K562 (cell line): ENCODE measurements at regions not wholly inside any gene's neighbourhood (a gene's known extent, or its start where the extent isn't known, plus 50 kb on each side); places are given as distances from the start of the nearest gene placed in this dataset.

Experiments used
- ATAC-seq: fragments of 200-7000 bp; cut with Tn5 transposase; 3 replicates; pipeline ENCODE4 v1.9.1; 2020; ENCODE audit warnings: moderate library complexity
- BruUV-seq: library from RNA; stranded (reverse); fragments of 400-500 nt; replicated peaks from 2 replicates; lab custom pipeline; 2021; lab: Mats Ljungman, UMichigan
- CTCF ChIA-PET: fragments of 300-600 bp; formaldehyde crosslinking; extraction: SDS; loops from one replicate; lab custom pipeline; 2021; ENCODE audit warnings: low intra/inter-chr PET ratio; lab: Yijun Ruan, JAX
- POLR2A ChIA-PET: fragments of 300-600, 350-650 bp; sonication (Branson Sonifier 250); formaldehyde crosslinking; extraction: SDS; loops from one replicate; lab custom pipeline; 2021; ENCODE audit warnings: antibody characterized with exemption, inconsistent platforms; lab: Yijun Ruan, JAX
- DNase-seq, 4 experiments: peaks; one replicate each; pipeline versions ENCODE4 v3.0.0 to v3.0.0-alpha.2; 2011 to 2018; ENCODE audit warnings: low spot score in 3 of 4, mixed read lengths in 3 of 4; ENCODE audit errors: extremely low read depth in 1 of 4
- FAIRE-seq: peaks from 2 replicates; lab custom pipeline; 2011; peaks lifted over from hg19 to GRCh38; lab: Jason Lieb, UNC
- H2AFZ ChIP-seq: 2 replicates; pipeline ENCODE4 v1.6.0; 2011; ENCODE audit warnings: low read depth, low read length, control low read depth, inconsistent platforms
- H3K27ac ChIP-seq: fragments of 200-600 bp; 3 replicates; pipeline ENCODE4 v1.8.0; 2011; ENCODE audit warnings: low read depth, mild to moderate bottlenecking, control low read depth, inconsistent platforms, low read length, moderate library complexity, mixed read lengths; ENCODE audit errors: extremely low read depth
- H3K27me3 ChIP-seq, 2 experiments: fragments of 300-600 bp in 1 of 2; 2 replicates in 1 of 2; 3 replicates in 1 of 2; pipeline versions ENCODE4 v1.6.0 to v1.8.0; 2011; ENCODE audit warnings: inconsistent platforms in 2 of 2, low read length in 2 of 2, mild to moderate bottlenecking in 1 of 2, mixed read lengths in 1 of 2, moderate library complexity in 1 of 2; ENCODE audit not compliant: control insufficient read depth in 2 of 2, insufficient read depth in 2 of 2
- H3K36me3 ChIP-seq: fragments of 300-600 bp; 3 replicates; pipeline ENCODE4 v1.8.0; 2011; ENCODE audit warnings: mild to moderate bottlenecking, low read length, inconsistent platforms; ENCODE audit not compliant: control insufficient read depth, insufficient read depth
- H3K4me1 ChIP-seq, 2 experiments: fragments of 200-600 bp in 1 of 2; replicated peaks in 1 of 2; 2 replicates in 1 of 2; 3 replicates in 1 of 2; pipeline versions ENCODE4 v1.5.1 to v1.8.0; 2011; ENCODE audit warnings: inconsistent platforms in 2 of 2, low read length in 2 of 2, mild to moderate bottlenecking in 1 of 2, mixed read lengths in 1 of 2, moderate library complexity in 1 of 2; ENCODE audit not compliant: control insufficient read depth in 2 of 2, insufficient read depth in 2 of 2
- H3K4me2 ChIP-seq: 2 replicates; pipeline ENCODE4 v1.6.1; 2011; ENCODE audit warnings: low read length, control low read depth, inconsistent platforms, mixed read lengths; ENCODE audit not compliant: insufficient read depth
- H3K4me3 ChIP-seq: fragments of 200-600 bp; sonication (generic), shearing (Covaris generic); 2 replicates; pipeline ENCODE4 v1.5.1; 2016; ENCODE audit warnings: control low read depth, inconsistent platforms
- H3K79me2 ChIP-seq: fragments of 200-600 bp; 3 replicates; pipeline ENCODE4 v1.8.0; 2011; ENCODE audit warnings: low read length, inconsistent platforms; ENCODE audit not compliant: control insufficient read depth, insufficient read depth
- H3K9ac ChIP-seq, 2 experiments: 2 replicates each; pipeline versions ENCODE4 v1.6.0 to v1.6.1; 2011; ENCODE audit warnings: low read depth in 2 of 2, low read length in 2 of 2, control low read depth in 1 of 2, inconsistent platforms in 1 of 2, mild to moderate bottlenecking in 1 of 2, mixed read lengths in 1 of 2; ENCODE audit not compliant: insufficient read depth in 1 of 2
- H3K9me1 ChIP-seq: one replicate; pipeline ENCODE4 v1.6.0; 2011; ENCODE audit warnings: inconsistent platforms, mild to moderate bottlenecking, low read length, moderate library complexity; ENCODE audit not compliant: control insufficient read depth, insufficient read depth
- H3K9me3 ChIP-seq: replicated peaks from 2 replicates; pipeline ENCODE4 v1.5.1; 2011; ENCODE audit warnings: low read depth, low read length, inconsistent platforms; ENCODE audit not compliant: control insufficient read depth, insufficient read depth
- H4K20me1 ChIP-seq: replicated peaks from 2 replicates; pipeline ENCODE4 v1.6.1; 2011; ENCODE audit warnings: low read length, inconsistent platforms, mixed read lengths; ENCODE audit not compliant: control insufficient read depth, insufficient read depth
- CEBPG ChIP-seq, 3 experiments: fragments of 200-800 bp in 1 of 3; sonication (Bioruptor generic) in 1 of 3; sonication (generic) in 1 of 3; formaldehyde crosslinking in 1 of 3; IDR thresholded peaks in 2 of 3; conservative IDR thresholded peaks in 1 of 3; 2 replicates each; pipeline versions ENCODE4 v1.6.1 to v1.8.0; 2016 to 2022; ENCODE audit warnings: missing compliant biosample characterization in 2 of 3, missing genetic modification characterization in 2 of 3, mild to moderate bottlenecking in 1 of 3, missing genetic modification reagents in 1 of 3
- DNMT1 ChIP-seq: fragments of 450-650 bp; IDR thresholded peaks from 2 replicates; pipeline ENCODE4 v1.6.1; 2016; ENCODE audit warnings: antibody characterized with exemption, mild to moderate bottlenecking
- MAFG ChIP-seq: fragments of 450-650 bp; conservative IDR thresholded peaks from 2 replicates; pipeline ENCODE4 v1.6.1; 2016; ENCODE audit warnings: missing genetic modification characterization, missing compliant biosample characterization
- WGBS: fragments of 100-300 bp; shearing (Covaris generic); methylation state at CpG from one replicate; pipeline ENCODE4 v1.1.6; 2016; ENCODE audit warnings: low coverage, mixed read lengths; ENCODE audit not compliant: insufficient coverage; ENCODE audit errors: missing lambda C conversion rate; 5-methylcytosine and 5-hydroxymethylcytosine counted together
- in situ Hi-C: fragments of 300-500 bp; cut with MboI; formaldehyde crosslinking; loops from 4 replicates; pipeline ENCODE4 v1.15.0; 2018; ENCODE audit warnings: inconsistent platforms, mixed read lengths
- intact Hi-C: fragments of 100-400 bp; cut with micrococcal nuclease; formaldehyde crosslinking; loops from 2 replicates; pipeline ENCODE4 v1.14.2; 2022
- TF ChIP-seq, protein P1 (sequence below): fragments of 450-650 bp; IDR thresholded peaks from 2 replicates; pipeline ENCODE4 v1.7.1; 2018; ENCODE audit warnings: mild to moderate bottlenecking, low read depth; ENCODE audit not compliant: partially characterized antibody

DNA sequence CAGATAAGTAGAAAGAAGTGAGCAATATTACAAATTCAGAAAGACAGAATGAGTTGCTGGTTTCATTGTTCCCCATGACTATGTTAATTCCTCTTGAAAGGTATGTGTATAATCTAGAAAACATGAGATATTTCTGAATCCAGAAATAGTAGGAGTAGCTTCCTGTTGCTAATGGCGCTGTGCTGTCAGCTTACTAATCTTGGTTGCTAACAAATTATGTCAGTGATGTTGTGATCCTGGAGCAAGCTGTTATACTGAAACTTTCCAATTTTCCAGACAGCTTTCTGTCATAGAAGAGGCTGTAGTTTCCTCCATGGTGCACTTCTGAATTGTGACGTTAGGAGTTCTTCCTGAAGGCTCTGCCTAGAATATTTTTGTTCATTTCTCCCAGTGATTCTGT is 372.3 kb downstream of the USP25 start (continued):
- TF ChIP-seq, protein P1, sequence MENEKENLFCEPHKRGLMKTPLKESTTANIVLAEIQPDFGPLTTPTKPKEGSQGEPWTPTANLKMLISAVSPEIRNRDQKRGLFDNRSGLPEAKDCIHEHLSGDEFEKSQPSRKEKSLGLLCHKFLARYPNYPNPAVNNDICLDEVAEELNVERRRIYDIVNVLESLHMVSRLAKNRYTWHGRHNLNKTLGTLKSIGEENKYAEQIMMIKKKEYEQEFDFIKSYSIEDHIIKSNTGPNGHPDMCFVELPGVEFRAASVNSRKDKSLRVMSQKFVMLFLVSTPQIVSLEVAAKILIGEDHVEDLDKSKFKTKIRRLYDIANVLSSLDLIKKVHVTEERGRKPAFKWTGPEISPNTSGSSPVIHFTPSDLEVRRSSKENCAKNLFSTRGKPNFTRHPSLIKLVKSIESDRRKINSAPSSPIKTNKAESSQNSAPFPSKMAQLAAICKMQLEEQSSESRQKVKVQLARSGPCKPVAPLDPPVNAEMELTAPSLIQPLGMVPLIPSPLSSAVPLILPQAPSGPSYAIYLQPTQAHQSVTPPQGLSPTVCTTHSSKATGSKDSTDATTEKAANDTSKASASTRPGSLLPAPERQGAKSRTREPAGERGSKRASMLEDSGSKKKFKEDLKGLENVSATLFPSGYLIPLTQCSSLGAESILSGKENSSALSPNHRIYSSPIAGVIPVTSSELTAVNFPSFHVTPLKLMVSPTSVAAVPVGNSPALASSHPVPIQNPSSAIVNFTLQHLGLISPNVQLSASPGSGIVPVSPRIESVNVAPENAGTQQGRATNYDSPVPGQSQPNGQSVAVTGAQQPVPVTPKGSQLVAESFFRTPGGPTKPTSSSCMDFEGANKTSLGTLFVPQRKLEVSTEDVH = no peak
- TF ChIP-seq DNMT1 = no peak

DNA sequence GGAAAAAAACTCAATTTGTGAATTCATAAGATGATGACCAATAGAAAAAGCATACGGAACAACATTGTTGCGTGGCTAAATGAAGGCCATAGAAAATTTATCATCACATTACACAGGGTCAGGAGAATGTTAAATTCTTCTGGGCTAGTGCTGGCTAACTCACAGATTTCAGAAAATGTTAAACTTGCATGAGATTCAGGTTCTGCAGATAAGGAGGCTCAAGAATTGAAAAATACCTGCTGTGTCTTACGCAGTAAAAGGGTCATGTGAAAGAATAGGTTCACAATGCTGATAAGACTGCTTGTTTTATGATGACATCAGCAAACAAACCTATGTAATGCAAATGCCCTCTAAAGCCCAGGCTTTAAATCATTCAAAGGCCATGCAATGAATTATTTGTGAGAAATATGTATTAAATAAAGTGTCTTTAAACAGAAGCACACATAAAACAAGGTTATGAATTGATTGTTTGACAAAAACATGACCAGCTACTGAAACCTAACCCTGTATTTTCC is 378.8 kb downstream of the USP25 start:
- ATAC-seq (no peak), DNase-seq (no peak), FAIRE-seq (no peak)
- Histone ChIP-seq H3K27ac (no peak overlapping the region), H2AFZ (no peak overlapping the region), H3K4me2 (no peak overlapping the region), H3K9ac (no peak overlapping the region), H3K36me3 (no peaks in the 10 kb centered on the region), H3K27me3 (no peaks in the 10 kb centered on the region), H3K79me2 (no peaks in the 10 kb centered on the region), H3K4me3 (no peak overlapping the region), H3K9me1 (no peaks in the 10 kb centered on the region), H3K9me3 (no peaks in the 10 kb centered on the region), H3K4me1 (no peaks in the 10 kb centered on the region), H4K20me1 (no peaks in the 10 kb centered on the region)
- ChIA-PET CTCF (no interaction called here), POLR2A (no interaction called here)
- intact Hi-C loops (no loop called here), in situ Hi-C loops (no loop called here)
- WGBS = 4% methylated on average over 3 of the region's 3 CpGs
- no peak for TF ChIP-seq CEBPG (CRISPR knock-in tag; IDR thresholded peaks at IDR 0.05)
- TF ChIP-seq CEBPG (tag; conservative IDR thresholded peaks at IDR 0.05 in 1 of 2, IDR thresholded peaks at IDR 0.05 in 1 of 2) = no peak
- 0 out of 2 replicates have a peak, but pooled peaks have one; percentile 18 for TF ChIP-seq MAFG (tag)
- no TSS peak for BruUV-seq
